ENCODE measurements at regions not wholly inside any gene's neighbourhood (a gene's known extent, or its start where the extent isn't known, plus 50 kb on each side); places are given as distances from the start of the nearest gene placed in this dataset.

DNA sequence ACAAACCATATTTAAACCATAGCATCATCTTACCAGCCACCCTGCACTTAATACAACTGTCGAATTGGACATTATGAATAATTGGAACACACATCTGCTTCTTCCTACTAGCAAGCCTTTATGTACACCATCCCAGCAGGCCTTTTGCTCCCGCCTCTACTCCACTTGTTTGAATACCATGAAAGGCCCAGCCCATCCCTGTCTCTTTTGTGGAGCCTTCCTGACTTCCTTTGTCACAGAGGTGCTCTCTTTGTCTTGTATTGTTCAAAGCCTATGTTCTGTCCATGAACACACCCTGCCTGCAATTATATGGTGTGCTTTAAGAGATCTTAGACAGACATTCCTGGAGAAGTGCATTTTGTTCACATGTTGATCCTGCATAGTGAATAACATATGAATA, 465.7 kb downstream of the DIRAS2 start:
- no peak overlapping the region for H3K4me3 ChIP-seq (ENCODE audit: extremely low read depth in 1 of 4, insufficient read depth in 2 of 4, low read depth in 3 of 4, low read length in 4 of 4)
- H3K56ac ChIP-seq (replicated peaks; ENCODE audit: insufficient read length, low read depth, low read length): no peak overlapping the region
- no peak overlapping the region for H2BK12ac ChIP-seq (ENCODE audit: low read depth, low read length)
- POLR2A ChIA-PET (ENCODE audit: partially characterized antibody): no interaction called here
- H3K14ac ChIP-seq (ENCODE audit: insufficient read length): no peak overlapping the region
- H3K4ac ChIP-seq (replicated peaks; ENCODE audit: insufficient read length, low read depth, low read length): no peak overlapping the region
- FAIRE-seq: no peak
- no peak overlapping the region for H2AK5ac ChIP-seq (ENCODE audit: low read depth, low read length)
- no peaks in the 10 kb centered on the region for H3K4me1 ChIP-seq (replicated peaks in 1 of 4; ENCODE audit: control insufficient read depth in 3 of 4, insufficient read depth in 4 of 4, low read length in 3 of 4)
- no peaks in the 10 kb centered on the region for H3K79me1 ChIP-seq (ENCODE audit: low read depth, low read length)
- CTCF ChIA-PET (ENCODE audit: partially characterized antibody): interaction anchor here (0.8 to 1.5 kb wide), 4 partner anchors 21 to 36 kb away, joined by 3 to 4 read pairs (median 4); no protein-coding TSS in a partner anchor
- H2BK20ac ChIP-seq (ENCODE audit: low read length): no peak overlapping the region
- no peaks in the 10 kb centered on the region for H3K23me2 ChIP-seq (ENCODE audit: low read depth, low read length)
- no peak overlapping the region for H3K9ac ChIP-seq (replicated peaks in 1 of 4; ENCODE audit: extremely low read depth in 1 of 4, low read depth in 3 of 4, low read length in 3 of 4)
- H4K91ac ChIP-seq (replicated peaks; ENCODE audit: insufficient read length, low read length): no peak overlapping the region
- H3K79me2 ChIP-seq (ENCODE audit: control insufficient read depth in 1 of 2, insufficient read depth in 2 of 2, low read length in 2 of 2): no peaks in the 10 kb centered on the region
- no peak overlapping the region for H3K27ac ChIP-seq (ENCODE audit: low read depth, low read length)
- H3K9me3 ChIP-seq (ENCODE audit: insufficient read depth in 2 of 2, low read depth in 1 of 2, low read length in 1 of 2): no peaks in the 10 kb centered on the region
- no peak overlapping the region for H4K5ac ChIP-seq (ENCODE audit: insufficient read length, low read depth, low read length)
- no peaks in the 10 kb centered on the region for H3K27me3 ChIP-seq (replicated peaks in 1 of 4; ENCODE audit: control insufficient read depth in 3 of 4, extremely low read depth in 1 of 4, insufficient read depth in 3 of 4, low read length in 3 of 4)
- no peak overlapping the region for H2BK5ac ChIP-seq (ENCODE audit: low read depth, low read length)
- no peak overlapping the region for H3K18ac ChIP-seq (ENCODE audit: extremely low read depth, low read length)
- 93% methylated on average over 2 of the region's 2 CpGs; no CpG with 5 or more reads in 1 of the 2 experiments for WGBS, 2 experiments (ENCODE audit: extremely low coverage in 1 of 2, insufficient coverage in 1 of 2, insufficient read length in 1 of 2, insufficient replicate concordance in 2 of 2, low coverage in 1 of 2, low lambda C conversion rate in 2 of 2, missing lambda C conversion rate in 1 of 2)
- H3K4me2 ChIP-seq (ENCODE audit: insufficient read depth in 1 of 2, low read depth in 2 of 2, low read length in 2 of 2): no peak overlapping the region
- H3K36me3 ChIP-seq (ENCODE audit: control insufficient read depth in 2 of 4, insufficient read depth in 4 of 4, low read length in 3 of 4): no peaks in the 10 kb centered on the region
- no peak overlapping the region for H2BK15ac ChIP-seq (ENCODE audit: low read length)
- H4K8ac ChIP-seq (ENCODE audit: extremely low read depth, insufficient read depth, low read length): no peak overlapping the region
- no peak overlapping the region for H2AFZ ChIP-seq (ENCODE audit: low read length)
- no peaks in the 10 kb centered on the region for H4K20me1 ChIP-seq (replicated peaks in 1 of 2; ENCODE audit: control insufficient read depth in 1 of 2, insufficient read depth in 2 of 2, low read length in 2 of 2)
- DNase-seq (ENCODE audit: low read depth in 1 of 2, low spot score in 2 of 2): no peak
- H2BK120ac ChIP-seq (replicated peaks; ENCODE audit: low read depth, low read length): no peak overlapping the region
- no peak overlapping the region for H3K23ac ChIP-seq (ENCODE audit: insufficient read length)
- no peak for TF ChIP-seq MAFK (IDR thresholded peaks at IDR 0.05; ENCODE audit: low read depth, low read length)

Measured in H1 (cell line).